Kidney (tissue), 13 donors: ENCODE measurements at regions not wholly inside any gene's neighbourhood (a gene's known extent, or its start where the extent isn't known, plus 50 kb on each side); places are given as distances from the start of the nearest gene placed in this dataset.
A peak's percentile ranks its signal among the peaks of the same experiment; 100 is the strongest.

Experiments
- DNase-seq, 5 donors: peaks; one replicate each; pipeline ENCODE4 v3.0.0-alpha.2; 2013 to 2020
- FAIRE-seq: peaks from 2 replicates; lab custom pipeline; 2012; peaks lifted over from hg19 to GRCh38; lab: Jason Lieb, UNC
- H3K27ac ChIP-seq, 2 donors: one replicate each; pipeline ENCODE4 v1.7.0; 2013; ENCODE audit warnings: low read depth in 2 of 2, low read length in 2 of 2, inconsistent platforms in 1 of 2
- H3K27me3 ChIP-seq: one replicate; pipeline ENCODE4 v1.7.1; 2013; ENCODE audit warnings: low read length, inconsistent platforms; ENCODE audit not compliant: control insufficient read depth, insufficient read depth
- H3K36me3 ChIP-seq, 3 donors: one replicate each; pipeline versions ENCODE4 v1.7.0 to v1.7.1; 2013; ENCODE audit warnings: low read length in 3 of 3, control low read depth in 1 of 3, inconsistent platforms in 1 of 3; ENCODE audit not compliant: insufficient read depth in 3 of 3, control insufficient read depth in 2 of 3
- H3K4me1 ChIP-seq, 3 donors: one replicate each; pipeline versions ENCODE4 v1.7.0 to v1.7.1; 2013; ENCODE audit warnings: low read length in 3 of 3, inconsistent platforms in 1 of 3, low read depth in 1 of 3; ENCODE audit not compliant: control insufficient read depth in 2 of 3, insufficient read depth in 2 of 3
- H3K4me3 ChIP-seq, 3 donors: one replicate each; pipeline versions ENCODE4 v1.7.0 to v1.8.1; 2013; ENCODE audit warnings: low read length in 3 of 3, control low read depth in 1 of 3, inconsistent platforms in 1 of 3
- H3K9ac ChIP-seq, 3 donors: one replicate each; pipeline versions ENCODE4 v1.7.0 to v1.7.1; 2013; ENCODE audit warnings: low read length in 3 of 3, control low read depth in 1 of 3, inconsistent platforms in 1 of 3
- H3K9me3 ChIP-seq, 3 donors: one replicate each; pipeline versions ENCODE4 v1.7.0 to v1.7.1; 2013; ENCODE audit warnings: low read length in 3 of 3, control low read depth in 1 of 3, inconsistent platforms in 1 of 3; ENCODE audit not compliant: control insufficient read depth in 2 of 3, insufficient read depth in 1 of 3
- intact Hi-C: fragments of 100-400 bp; cut with DNase I; formaldehyde crosslinking; loops from one replicate; pipeline ENCODE4 v1.11.1; 2022
- TF ChIP-seq, protein P1 (sequence below): IDR thresholded peaks from 3 replicates; pipeline ENCODE4 v1.5.1; 2012; ENCODE audit warnings: mild to moderate bottlenecking, moderate library complexity, borderline replicate concordance; ENCODE audit not compliant: insufficient read depth; ENCODE audit errors: extremely low read depth
- donor health status: control.
- donor health status: control.
- donor health status: control.
- donor health status: control.
- donor health status: control.
- donor health status: DM: yes; HTN: yes; CAD: no.
- donor health status: Normal renal cell carcinoma (clear cell type).

DNA sequence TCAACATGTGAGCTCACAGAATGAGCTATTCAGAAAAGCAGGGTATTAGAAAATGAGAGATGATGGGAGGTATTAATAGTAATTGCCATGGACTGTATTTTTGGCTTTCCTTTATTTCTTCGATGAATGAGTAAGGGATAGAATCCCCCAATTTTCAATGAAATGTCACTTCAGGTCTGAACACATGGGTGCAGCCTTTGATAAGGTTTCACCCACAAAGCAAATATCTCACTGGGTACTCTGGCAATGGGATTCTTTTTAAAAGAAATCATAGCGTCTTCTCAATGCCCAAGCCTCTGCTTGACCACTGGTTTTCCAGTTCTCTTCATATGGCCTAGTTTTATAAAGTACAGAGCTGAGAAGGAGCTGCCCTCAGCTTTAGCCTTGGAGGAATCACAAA, 610.5 kb upstream of the FANCL start:
- TF ChIP-seq, protein P1, sequence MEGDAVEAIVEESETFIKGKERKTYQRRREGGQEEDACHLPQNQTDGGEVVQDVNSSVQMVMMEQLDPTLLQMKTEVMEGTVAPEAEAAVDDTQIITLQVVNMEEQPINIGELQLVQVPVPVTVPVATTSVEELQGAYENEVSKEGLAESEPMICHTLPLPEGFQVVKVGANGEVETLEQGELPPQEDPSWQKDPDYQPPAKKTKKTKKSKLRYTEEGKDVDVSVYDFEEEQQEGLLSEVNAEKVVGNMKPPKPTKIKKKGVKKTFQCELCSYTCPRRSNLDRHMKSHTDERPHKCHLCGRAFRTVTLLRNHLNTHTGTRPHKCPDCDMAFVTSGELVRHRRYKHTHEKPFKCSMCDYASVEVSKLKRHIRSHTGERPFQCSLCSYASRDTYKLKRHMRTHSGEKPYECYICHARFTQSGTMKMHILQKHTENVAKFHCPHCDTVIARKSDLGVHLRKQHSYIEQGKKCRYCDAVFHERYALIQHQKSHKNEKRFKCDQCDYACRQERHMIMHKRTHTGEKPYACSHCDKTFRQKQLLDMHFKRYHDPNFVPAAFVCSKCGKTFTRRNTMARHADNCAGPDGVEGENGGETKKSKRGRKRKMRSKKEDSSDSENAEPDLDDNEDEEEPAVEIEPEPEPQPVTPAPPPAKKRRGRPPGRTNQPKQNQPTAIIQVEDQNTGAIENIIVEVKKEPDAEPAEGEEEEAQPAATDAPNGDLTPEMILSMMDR, result no peak
- no peak for FAIRE-seq

GRCh38 chr2:58845011-58845410, 603.9 kb upstream of the FANCL start:
- no peak overlapping the region for H3K9ac ChIP-seq
- no peaks in the 10 kb centered on the region for H3K9me3 ChIP-seq
- no peaks in the 10 kb centered on the region for H3K36me3 ChIP-seq
- DNase-seq, result no peak
- H3K27me3 ChIP-seq, result no peaks in the 10 kb centered on the region
- no peak for FAIRE-seq
- intact Hi-C loops, result no loop called here
- no peaks in the 10 kb centered on the region for H3K4me1 ChIP-seq
- H3K27ac ChIP-seq, result no peak overlapping the region
- TF ChIP-seq, protein P1, result no peak
- no peak overlapping the region for H3K4me3 ChIP-seq

More for the DNA sequence above, 610.5 kb upstream of the FANCL start:
- no peak overlapping the region for H3K9ac ChIP-seq
- H3K4me1 ChIP-seq, result no peaks in the 10 kb centered on the region
- no peak overlapping the region for H3K27ac ChIP-seq
- intact Hi-C loops, result no loop called here
- no peaks in the 10 kb centered on the region for H3K27me3 ChIP-seq
- H3K9me3 ChIP-seq, result no peaks in the 10 kb centered on the region
- no peak for DNase-seq
- no peaks in the 10 kb centered on the region for H3K36me3 ChIP-seq
- H3K4me3 ChIP-seq, result no peak overlapping the region

GRCh38 chr2:58842501-58843155, 601.5 kb upstream of the FANCL start:
- FAIRE-seq (no peak), DNase-seq (no peak)
- TF ChIP-seq, protein P1, result no peak
- H3K4me3 ChIP-seq, result no peak overlapping the region
- H3K27me3 ChIP-seq, result no peaks in the 10 kb centered on the region
- intact Hi-C loops, result no loop called here
- no peaks in the 10 kb centered on the region for H3K4me1 ChIP-seq
- H3K9ac ChIP-seq, result no peak overlapping the region
- no peaks in the 10 kb centered on the region for H3K9me3 ChIP-seq
- no peaks in the 10 kb centered on the region for H3K36me3 ChIP-seq
- no peak overlapping the region for H3K27ac ChIP-seq

GRCh38 chr2:58834404-58834803, 593.3 kb upstream of the FANCL start:
- H3K27me3 ChIP-seq, result no peaks in the 10 kb centered on the region
- intact Hi-C loops, result no loop called here
- TF ChIP-seq, protein P1, result no peak
- DNase-seq (peak in 4 of 5 donors; percentile 43 to 79 (median 68)), FAIRE-seq (no peak)
- peaks cover 0 to 3% (median 0%) of the 10 kb centered on the region in 3 donors for H3K9me3 ChIP-seq
- H3K4me1 ChIP-seq, result no peaks in the 10 kb centered on the region
- no peak overlapping the region for H3K4me3 ChIP-seq
- H3K27ac ChIP-seq, result no peak overlapping the region
- no peak overlapping the region for H3K9ac ChIP-seq
- H3K36me3 ChIP-seq, result no peaks in the 10 kb centered on the region
